ELF-1 (cell line): ENCODE measurements at regions not wholly inside any gene's neighbourhood (a gene's known extent, or its start where the extent isn't known, plus 50 kb on each side); places are given as distances from the start of the nearest gene placed in this dataset.
"Not testable (repeated sequence)": the region's sequence is repeated elsewhere in the genome, so short reads cannot be mapped to it uniquely, and the experiment has no call there.

Experiments
- DNase-seq: peaks from one replicate; pipeline ENCODE4 v3.0.0-alpha.2; 2016; ENCODE audit warnings: low read depth, low spot score

GRCh38 chr13:89458456-89458855 is 1787.3 kb downstream of the SLITRK5 start:
- DNase-seq: no peak

GRCh38 chr13:89460895-89461294 is 1789.7 kb downstream of the SLITRK5 start:
- not testable (repeated sequence) for DNase-seq

GRCh38 chr13:89465366-89465765 is 1794.2 kb downstream of the SLITRK5 start:
- no peak for DNase-seq

- no peak for DNase-seq
Observed at GRCh38 chr13:89468081-89468480, 1796.9 kb downstream of the SLITRK5 start.

- DNase-seq: no peak
Observed at GRCh38 chr13:89470901-89471300, 1799.7 kb downstream of the SLITRK5 start.

- no peak for DNase-seq
Observed at GRCh38 chr13:89474432-89474831, 1803.3 kb downstream of the SLITRK5 start.

- DNase-seq: no peak
Observed at GRCh38 chr13:89486065-89486464, 1814.9 kb downstream of the SLITRK5 start.

GRCh38 chr13:89486709-89487108 is 1815.5 kb downstream of the SLITRK5 start:
- DNase-seq: no peak

- no peak for DNase-seq
Observed at GRCh38 chr13:89490661-89491060, 1819.5 kb downstream of the SLITRK5 start.

GRCh38 chr13:89496478-89496877 is 1825.3 kb downstream of the SLITRK5 start:
- no peak for DNase-seq

GRCh38 chr13:89497658-89498057 is 1826.5 kb downstream of the SLITRK5 start:
- no peak for DNase-seq

GRCh38 chr13:89502286-89502685 is 1831.1 kb downstream of the SLITRK5 start:
- no peak for DNase-seq

- peak; percentile 2 for DNase-seq
Observed at GRCh38 chr13:89514534-89515312, 1832.8 kb upstream of the MIR17HG start.

GRCh38 chr13:89515948-89516347 is 1831.5 kb upstream of the MIR17HG start:
- no peak for DNase-seq

GRCh38 chr13:89518289-89519077 is 1829.0 kb upstream of the MIR17HG start:
- peak; percentile 45 for DNase-seq

GRCh38 chr13:89520468-89520867 is 1827.0 kb upstream of the MIR17HG start:
- DNase-seq: no peak

- DNase-seq: not testable (repeated sequence)
Observed at GRCh38 chr13:89521672-89522071, 1825.8 kb upstream of the MIR17HG start.

GRCh38 chr13:89541091-89542030 is 1806.1 kb upstream of the MIR17HG start:
- DNase-seq: no peak

GRCh38 chr13:89550938-89551337 is 1796.5 kb upstream of the MIR17HG start:
- no peak for DNase-seq

GRCh38 chr13:89554801-89555200 is 1792.7 kb upstream of the MIR17HG start:
- DNase-seq: no peak

- no peak for DNase-seq
Observed at GRCh38 chr13:89565476-89566100, 1781.9 kb upstream of the MIR17HG start.
